ENCODE measurements at regions not wholly inside any gene's neighbourhood (a gene's known extent, or its start where the extent isn't known, plus 50 kb on each side); places are given as distances from the start of the nearest gene placed in this dataset.

DNA sequence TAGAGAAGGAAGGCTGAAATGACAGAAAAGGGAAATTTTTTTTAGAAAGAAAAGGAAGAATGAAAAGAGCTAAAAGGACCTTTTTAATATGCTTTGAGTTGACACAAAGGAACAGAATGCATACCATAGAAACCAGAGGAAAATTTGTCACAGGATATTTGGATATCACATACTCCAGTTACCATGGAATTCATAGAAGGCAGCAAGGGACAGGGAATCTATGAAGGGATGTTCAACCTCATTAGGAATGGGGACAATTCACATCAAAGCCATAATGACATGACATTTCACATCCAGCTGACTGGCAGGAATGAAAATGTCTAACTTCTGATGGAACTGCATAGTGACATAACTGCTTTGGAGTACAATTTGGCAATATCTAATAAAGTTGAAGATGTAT, 469.4 kb downstream of the CCER1 start:
- TF ChIP-seq, protein P1, sequence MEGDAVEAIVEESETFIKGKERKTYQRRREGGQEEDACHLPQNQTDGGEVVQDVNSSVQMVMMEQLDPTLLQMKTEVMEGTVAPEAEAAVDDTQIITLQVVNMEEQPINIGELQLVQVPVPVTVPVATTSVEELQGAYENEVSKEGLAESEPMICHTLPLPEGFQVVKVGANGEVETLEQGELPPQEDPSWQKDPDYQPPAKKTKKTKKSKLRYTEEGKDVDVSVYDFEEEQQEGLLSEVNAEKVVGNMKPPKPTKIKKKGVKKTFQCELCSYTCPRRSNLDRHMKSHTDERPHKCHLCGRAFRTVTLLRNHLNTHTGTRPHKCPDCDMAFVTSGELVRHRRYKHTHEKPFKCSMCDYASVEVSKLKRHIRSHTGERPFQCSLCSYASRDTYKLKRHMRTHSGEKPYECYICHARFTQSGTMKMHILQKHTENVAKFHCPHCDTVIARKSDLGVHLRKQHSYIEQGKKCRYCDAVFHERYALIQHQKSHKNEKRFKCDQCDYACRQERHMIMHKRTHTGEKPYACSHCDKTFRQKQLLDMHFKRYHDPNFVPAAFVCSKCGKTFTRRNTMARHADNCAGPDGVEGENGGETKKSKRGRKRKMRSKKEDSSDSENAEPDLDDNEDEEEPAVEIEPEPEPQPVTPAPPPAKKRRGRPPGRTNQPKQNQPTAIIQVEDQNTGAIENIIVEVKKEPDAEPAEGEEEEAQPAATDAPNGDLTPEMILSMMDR (IDR thresholded peaks at IDR 0.05), result no peak
- Histone ChIP-seq H3K36me3 (no peaks in the 10 kb centered on the region), H3K4me1 (no peaks in the 10 kb centered on the region), H3K27ac (no peak overlapping the region), H3K4me3 (no peak overlapping the region), H3K9me3 (peaks cover 0 to 13% (median 3%) of the 10 kb centered on the region in 11 donors), H3K27me3 (no peaks in the 10 kb centered on the region)
- intact Hi-C loops (cut with DNase I), result no loop called here
- ATAC-seq (no peak), DNase-seq (no peak)

DNA sequence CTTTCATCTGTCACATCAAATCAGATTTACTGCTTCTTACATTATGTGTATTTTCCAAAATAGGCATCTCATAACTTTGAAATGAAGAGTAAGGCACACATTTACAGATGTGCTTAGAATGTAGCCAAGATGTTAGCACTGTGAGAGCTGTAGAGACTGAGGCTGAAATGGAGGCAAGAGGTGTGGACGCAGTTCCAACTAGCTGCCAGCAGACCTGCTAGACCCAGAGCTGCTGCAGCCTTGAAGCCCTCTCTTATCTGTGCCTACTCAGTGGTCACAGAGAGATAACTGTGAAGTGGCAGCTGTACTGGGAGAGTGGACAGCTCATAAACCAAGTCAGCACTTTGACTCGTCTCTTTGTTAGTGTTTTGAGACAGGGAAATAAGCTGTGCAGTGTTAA, 470.9 kb downstream of the CCER1 start:
- TF ChIP-seq, protein P1 (IDR thresholded peaks at IDR 0.05), result no peak
- H3K9me3 ChIP-seq, result no peaks in the 10 kb centered on the region
- no peak overlapping the region for H3K4me3 ChIP-seq
- WGBS, 2 donors, result 34 to 38% methylated on average over 2 of the region's 2 CpGs
- no peaks in the 10 kb centered on the region for H3K36me3 ChIP-seq
- no peaks in the 10 kb centered on the region for H3K4me1 ChIP-seq
- H3K27ac ChIP-seq, result no peak overlapping the region
- DNase-seq (no peak), ATAC-seq (peak in 1 of 8 donors; percentile 44)
- H3K27me3 ChIP-seq, result no peaks in the 10 kb centered on the region
- intact Hi-C loops (cut with DNase I), result loop anchor here in 1 of 10 donors (5.0 kb wide), 1 partner anchor 353 kb away; no protein-coding TSS in a partner anchor

DNA sequence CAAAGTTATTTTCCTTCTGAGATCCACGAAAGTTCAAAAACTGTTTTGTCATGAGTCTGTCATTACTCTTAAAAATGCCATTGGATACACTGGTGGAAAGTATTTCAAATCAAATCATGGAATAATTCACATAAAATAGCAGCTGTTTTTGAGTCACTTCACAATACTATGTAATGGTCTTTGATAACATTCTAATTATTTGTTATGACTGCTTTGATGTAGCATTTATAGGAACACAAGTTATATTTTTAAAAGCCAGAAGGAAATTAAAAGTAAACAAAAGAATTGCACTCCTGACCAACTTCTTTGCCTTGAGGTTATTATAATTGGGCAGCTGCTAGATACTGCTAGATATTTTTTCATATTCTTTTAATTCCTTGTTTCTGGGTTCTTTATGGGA, 473.2 kb downstream of the CCER1 start:
- Histone ChIP-seq H3K27me3 (no peaks in the 10 kb centered on the region), H3K4me3 (no peak overlapping the region), H3K4me1 (no peaks in the 10 kb centered on the region), H3K36me3 (no peaks in the 10 kb centered on the region), H3K27ac (no peak overlapping the region), H3K9me3 (no peaks in the 10 kb centered on the region)
- WGBS, 2 donors, result 69 to 70% methylated on average over 1 of the region's 1 CpG
- intact Hi-C loops (cut with DNase I), result loop anchor here in 1 of 10 donors (5.0 kb wide), 1 partner anchor 356 kb away; no protein-coding TSS in a partner anchor
- DNase-seq (no peak), ATAC-seq (no peak)
- TF ChIP-seq, protein P1 (IDR thresholded peaks at IDR 0.05), result no peak

DNA sequence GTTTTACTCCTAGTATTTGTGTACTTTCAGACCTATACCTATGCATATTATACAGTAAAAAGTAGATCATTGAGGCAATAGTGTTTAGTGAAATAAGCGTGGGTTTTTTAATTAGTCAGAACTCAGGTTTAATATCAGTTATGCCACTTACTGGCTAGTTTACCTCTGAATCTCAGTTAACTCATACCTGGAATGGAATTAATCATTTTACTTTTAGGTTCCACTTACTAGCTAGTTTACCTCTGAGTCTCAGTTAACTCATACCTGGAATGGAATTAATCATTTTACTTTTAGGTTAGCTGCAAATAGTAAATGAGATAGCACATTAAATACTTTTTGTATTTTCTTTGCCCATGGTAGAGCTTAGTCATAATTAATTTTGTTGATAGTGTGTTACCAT, 475.7 kb downstream of the CCER1 start:
- no peak for ATAC-seq
- no peak overlapping the region for H3K4me3 ChIP-seq
- 98% methylated on average over 1 of the region's 1 CpG for WGBS, 2 donors

More for the DNA sequence above, 475.7 kb downstream of the CCER1 start:
- Histone ChIP-seq H3K27me3 (no peaks in the 10 kb centered on the region), H3K27ac (no peak overlapping the region), H3K36me3 (no peaks in the 10 kb centered on the region), H3K4me1 (no peaks in the 10 kb centered on the region), H3K9me3 (no peaks in the 10 kb centered on the region)
- TF ChIP-seq, protein P1 (IDR thresholded peaks at IDR 0.05), result no peak
- intact Hi-C loops (cut with DNase I), result no loop called here
- DNase-seq, result no peak

Measured in heart right ventricle (tissue), 16 donors.